ENCODE measurements at regions not wholly inside any gene's neighbourhood (a gene's known extent, or its start where the extent isn't known, plus 50 kb on each side); places are given as distances from the start of the nearest gene placed in this dataset.
A peak's percentile ranks its signal among the peaks of the same experiment; 100 is the strongest.

DNA sequence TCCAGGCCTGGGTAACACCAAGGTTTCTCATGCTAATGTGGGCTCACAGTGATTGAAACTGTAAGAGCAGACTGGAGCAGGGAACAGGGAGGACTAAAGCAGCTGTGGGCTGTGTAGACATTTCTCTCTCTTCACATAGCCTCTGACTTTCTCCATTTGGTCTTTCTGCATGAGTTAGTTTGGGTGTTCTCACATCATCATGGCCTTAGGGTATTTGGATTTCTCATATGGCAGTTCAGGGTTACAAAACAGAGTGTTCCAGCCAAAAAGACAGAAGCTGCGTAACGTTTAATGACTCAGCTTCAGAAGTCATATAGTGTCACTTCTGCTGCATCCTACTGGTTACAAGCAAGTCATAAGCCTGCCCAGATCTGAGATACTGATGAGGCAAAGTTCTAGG lies 52.0 kb upstream of the OSBPL8 start:
- DNase-seq (ENCODE audit: low read depth in 4 of 6, low spot score in 6 of 6): no peak
- H3K4me1 ChIP-seq (ENCODE audit: control insufficient read depth, insufficient read depth, low read length): no peaks in the 10 kb centered on the region
- no peak overlapping the region for H3K27ac ChIP-seq (ENCODE audit: low read depth, low read length)
- no CpG with 5 or more reads among the region's 2 CpGs for WGBS (ENCODE audit: insufficient coverage)
- H3K27me3 ChIP-seq (ENCODE audit: control insufficient read depth, insufficient read depth, low read length): no peaks in the 10 kb centered on the region
- H3K4me3 ChIP-seq (ENCODE audit: low read depth, low read length): no peak overlapping the region
- H3K36me3 ChIP-seq (ENCODE audit: control insufficient read depth, insufficient read depth, low read length): no peaks in the 10 kb centered on the region
- no peaks in the 10 kb centered on the region for H3K9me3 ChIP-seq (ENCODE audit: control insufficient read depth, insufficient read depth, low read length)

DNA sequence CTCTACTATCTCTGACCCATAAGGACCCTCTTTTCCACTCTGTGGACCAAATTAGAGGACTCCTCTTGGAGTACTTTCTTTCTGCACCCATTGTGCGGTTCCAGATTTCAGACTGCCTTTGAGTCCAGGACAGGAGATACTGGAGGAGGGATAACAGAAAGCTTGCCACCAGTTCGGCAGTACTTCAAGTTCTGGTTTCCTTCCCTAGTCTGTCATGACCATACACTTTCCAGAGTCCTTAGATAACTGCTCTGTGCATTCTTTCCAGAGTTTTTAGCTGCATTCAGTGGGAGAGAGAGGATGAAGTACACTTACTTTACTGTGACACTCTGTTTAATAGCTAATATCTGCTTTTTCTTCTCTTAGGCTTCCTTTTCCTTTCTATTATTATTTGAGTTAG lies 54.8 kb upstream of the OSBPL8 start:
- Histone ChIP-seq H3K4me1 (ENCODE audit: control insufficient read depth, insufficient read depth, low read length) (no peaks in the 10 kb centered on the region), H3K27ac (ENCODE audit: low read depth, low read length) (no peak overlapping the region), H3K4me3 (ENCODE audit: low read depth, low read length) (no peak overlapping the region), H3K9me3 (ENCODE audit: control insufficient read depth, insufficient read depth, low read length) (no peaks in the 10 kb centered on the region), H3K27me3 (ENCODE audit: control insufficient read depth, insufficient read depth, low read length) (no peaks in the 10 kb centered on the region), H3K36me3 (ENCODE audit: control insufficient read depth, insufficient read depth, low read length) (no peaks in the 10 kb centered on the region)
- no CpG with 5 or more reads among the region's 2 CpGs for WGBS (ENCODE audit: insufficient coverage)
- DNase-seq (ENCODE audit: low read depth in 4 of 6, low spot score in 6 of 6): no peak

DNA sequence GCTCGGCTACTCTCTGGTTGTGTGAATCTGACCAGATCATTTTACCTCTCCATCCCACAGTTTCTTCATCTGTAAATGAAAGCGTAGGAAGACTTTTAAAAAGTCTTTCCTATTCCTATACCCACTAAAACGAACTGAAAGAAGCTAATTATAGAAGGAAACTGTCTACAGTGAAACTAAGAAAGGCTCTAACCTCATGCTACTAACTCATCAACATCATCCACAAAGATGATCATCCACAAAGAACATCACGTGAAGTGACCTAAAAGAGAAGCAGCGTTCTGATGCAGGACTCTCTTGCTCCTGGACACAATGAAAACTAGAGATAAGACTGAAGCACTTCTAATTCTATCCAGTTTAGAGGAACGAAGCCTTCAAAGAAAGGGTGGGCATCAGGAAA lies 58.5 kb upstream of the OSBPL8 start:
- WGBS (ENCODE audit: insufficient coverage): no CpG with 5 or more reads among the region's 6 CpGs
- H3K27me3 ChIP-seq (ENCODE audit: control insufficient read depth, insufficient read depth, low read length): no peaks in the 10 kb centered on the region
- H3K27ac ChIP-seq (ENCODE audit: low read depth, low read length): no peak overlapping the region
- H3K4me3 ChIP-seq (ENCODE audit: low read depth, low read length): no peak overlapping the region
- H3K36me3 ChIP-seq (ENCODE audit: control insufficient read depth, insufficient read depth, low read length): no peaks in the 10 kb centered on the region
- H3K4me1 ChIP-seq (ENCODE audit: control insufficient read depth, insufficient read depth, low read length): no peaks in the 10 kb centered on the region
- no peak for DNase-seq (ENCODE audit: low read depth in 4 of 6, low spot score in 6 of 6)
- no peaks in the 10 kb centered on the region for H3K9me3 ChIP-seq (ENCODE audit: control insufficient read depth, insufficient read depth, low read length)

DNA sequence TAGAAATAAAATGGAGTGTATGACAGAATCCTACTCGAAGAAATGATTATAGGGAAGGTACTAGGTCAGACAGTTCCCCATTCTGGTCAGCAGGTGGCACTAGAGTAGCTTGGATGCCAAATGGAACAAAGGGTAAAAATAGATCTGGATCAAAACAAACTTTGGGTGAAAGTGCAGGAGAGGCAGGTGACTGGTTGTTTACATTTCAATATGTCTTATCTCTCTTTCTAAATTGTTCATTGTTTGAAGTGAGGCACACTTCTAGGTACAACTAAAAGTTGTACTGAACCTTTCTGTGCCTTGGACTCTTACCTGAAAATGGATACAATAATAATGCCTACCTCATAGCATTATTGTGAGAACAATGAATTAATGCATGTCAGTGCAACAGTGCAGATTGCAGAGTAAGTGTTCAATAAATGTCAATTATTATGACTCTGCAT lies 62.0 kb upstream of the OSBPL8 start:
- 11% methylated on average over 1 of the region's 1 CpG for WGBS (ENCODE audit: insufficient coverage)
- Histone ChIP-seq H3K4me3 (ENCODE audit: low read depth, low read length) (no peak overlapping the region), H3K9me3 (ENCODE audit: control insufficient read depth, insufficient read depth, low read length) (no peaks in the 10 kb centered on the region), H3K4me1 (ENCODE audit: control insufficient read depth, insufficient read depth, low read length) (no peaks in the 10 kb centered on the region), H3K27ac (ENCODE audit: low read depth, low read length) (no peak overlapping the region), H3K36me3 (ENCODE audit: control insufficient read depth, insufficient read depth, low read length) (no peaks in the 10 kb centered on the region), H3K27me3 (ENCODE audit: control insufficient read depth, insufficient read depth, low read length) (no peaks in the 10 kb centered on the region)
- DNase-seq (ENCODE audit: low read depth in 4 of 6, low spot score in 6 of 6): peak; percentile 51 to 95 (median 70)

DNA sequence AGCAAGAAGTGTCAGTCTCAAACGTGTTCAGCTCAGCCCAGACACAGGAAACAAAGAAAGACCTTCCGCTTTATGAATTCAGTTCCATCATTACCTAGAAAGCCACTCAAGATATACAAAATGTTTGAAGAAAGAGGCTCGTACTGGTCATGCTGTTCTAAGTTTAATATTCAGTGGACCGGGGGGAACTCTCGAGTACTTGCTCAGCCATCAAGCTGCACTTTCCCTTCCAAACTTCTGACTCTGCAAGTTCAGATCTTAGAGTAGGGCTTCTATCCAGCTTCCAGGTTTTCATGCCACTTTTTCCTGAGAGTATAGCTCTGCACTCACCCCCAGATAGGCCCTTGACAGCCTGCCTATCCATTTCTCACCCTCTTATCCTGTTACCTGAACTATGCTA lies 62.8 kb upstream of the OSBPL8 start:
- no peak for DNase-seq (ENCODE audit: low read depth in 4 of 6, low spot score in 6 of 6)
- H3K4me3 ChIP-seq (ENCODE audit: low read depth, low read length): no peak overlapping the region
- H3K27ac ChIP-seq (ENCODE audit: low read depth, low read length): no peak overlapping the region
- no peaks in the 10 kb centered on the region for H3K27me3 ChIP-seq (ENCODE audit: control insufficient read depth, insufficient read depth, low read length)
- 70% methylated on average over 2 of the region's 5 CpGs for WGBS (ENCODE audit: insufficient coverage)
- H3K4me1 ChIP-seq (ENCODE audit: control insufficient read depth, insufficient read depth, low read length): no peaks in the 10 kb centered on the region
- no peaks in the 10 kb centered on the region for H3K36me3 ChIP-seq (ENCODE audit: control insufficient read depth, insufficient read depth, low read length)
- H3K9me3 ChIP-seq (ENCODE audit: control insufficient read depth, insufficient read depth, low read length): no peaks in the 10 kb centered on the region

DNA sequence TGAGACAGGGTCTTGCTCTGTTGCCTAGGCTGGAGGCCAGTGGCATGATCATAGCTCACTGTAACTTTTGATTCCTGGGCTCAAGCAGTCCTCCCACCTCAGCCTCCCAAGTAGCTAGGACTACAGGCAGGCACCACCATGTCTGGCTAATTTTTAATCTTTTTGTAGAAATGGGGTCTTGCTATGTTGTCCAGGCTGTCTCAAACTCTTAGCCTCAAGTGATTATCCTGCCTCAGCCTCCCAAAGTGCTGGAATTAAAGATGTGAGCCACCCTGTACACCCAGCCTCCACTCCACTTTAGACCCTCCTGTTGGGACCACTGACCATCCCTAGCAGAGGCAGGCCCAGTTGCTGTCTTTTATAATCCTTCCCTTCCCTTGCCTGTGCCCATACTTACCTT lies 63.3 kb upstream of the OSBPL8 start:
- no peak for DNase-seq (ENCODE audit: low read depth in 4 of 6, low spot score in 6 of 6)
- Histone ChIP-seq H3K4me3 (ENCODE audit: low read depth, low read length) (no peak overlapping the region), H3K4me1 (ENCODE audit: control insufficient read depth, insufficient read depth, low read length) (no peaks in the 10 kb centered on the region), H3K27me3 (ENCODE audit: control insufficient read depth, insufficient read depth, low read length) (no peaks in the 10 kb centered on the region), H3K27ac (ENCODE audit: low read depth, low read length) (no peak overlapping the region), H3K9me3 (ENCODE audit: control insufficient read depth, insufficient read depth, low read length) (no peaks in the 10 kb centered on the region), H3K36me3 (ENCODE audit: control insufficient read depth, insufficient read depth, low read length) (no peaks in the 10 kb centered on the region)

DNA sequence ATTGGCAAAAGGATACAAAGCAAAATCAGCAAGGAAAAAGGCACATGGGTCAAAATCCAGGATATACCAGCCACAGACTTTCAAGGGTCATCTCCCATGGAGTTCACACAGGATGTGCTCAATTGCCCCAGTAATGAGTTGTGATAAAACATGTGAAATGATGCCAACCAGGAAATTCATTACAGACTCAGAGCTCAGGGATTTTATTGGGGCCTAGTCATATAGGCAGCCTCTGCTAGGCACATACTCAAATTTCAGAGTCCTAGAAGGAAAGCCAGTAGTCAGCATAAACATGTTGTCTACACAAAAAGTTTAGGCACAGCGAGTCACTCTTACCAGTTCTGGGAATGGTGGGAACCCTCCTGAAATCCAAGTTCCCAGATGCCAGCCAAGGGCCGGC lies 64.4 kb upstream of the OSBPL8 start:
- Histone ChIP-seq H3K9me3 (ENCODE audit: control insufficient read depth, insufficient read depth, low read length) (no peaks in the 10 kb centered on the region), H3K4me1 (ENCODE audit: control insufficient read depth, insufficient read depth, low read length) (no peaks in the 10 kb centered on the region), H3K36me3 (ENCODE audit: control insufficient read depth, insufficient read depth, low read length) (no peaks in the 10 kb centered on the region), H3K27ac (ENCODE audit: low read depth, low read length) (no peak overlapping the region), H3K27me3 (ENCODE audit: control insufficient read depth, insufficient read depth, low read length) (no peaks in the 10 kb centered on the region), H3K4me3 (ENCODE audit: low read depth, low read length) (no peak overlapping the region)
- DNase-seq (ENCODE audit: low read depth in 4 of 6, low spot score in 6 of 6): no peak
- 92% methylated on average over 2 of the region's 2 CpGs for WGBS (ENCODE audit: insufficient coverage)

DNA sequence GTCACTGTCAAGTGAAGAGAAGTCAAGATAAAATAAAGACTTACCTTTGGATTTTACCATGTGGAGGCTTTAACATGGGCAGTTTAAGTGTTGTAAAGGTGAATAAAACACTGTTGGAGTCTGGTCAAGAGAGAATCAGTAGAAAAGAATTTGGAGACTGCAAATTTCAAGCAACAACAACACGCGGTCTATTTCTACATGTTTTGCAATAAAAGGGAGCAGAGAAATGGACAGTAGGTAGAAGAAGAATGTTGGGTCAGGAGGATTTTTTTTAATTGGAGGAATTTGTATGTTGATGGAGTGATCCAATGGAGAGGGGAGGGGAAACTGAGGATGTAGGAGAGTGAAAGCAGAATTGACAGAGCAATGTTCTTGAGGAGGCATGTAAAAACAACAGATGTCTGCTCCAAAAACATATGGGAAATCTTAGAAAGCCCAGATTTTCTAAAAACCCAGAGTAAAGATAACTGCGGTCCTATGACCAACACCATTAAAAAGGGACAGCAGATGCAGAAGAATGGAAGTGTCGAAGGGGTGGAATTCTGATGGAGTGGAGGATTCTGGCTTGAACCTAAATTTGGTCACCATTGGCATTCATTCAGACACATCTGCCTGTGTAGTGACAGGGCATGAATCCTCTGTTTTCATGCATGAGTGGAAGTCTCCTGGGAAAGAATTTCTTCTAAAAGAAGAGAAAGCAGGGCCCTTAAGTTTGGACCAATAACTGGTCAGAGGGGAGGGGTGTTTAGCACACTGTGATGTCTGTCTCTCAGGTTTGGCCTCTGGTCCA lies 68.0 kb upstream of the OSBPL8 start:
- no peak overlapping the region for H3K4me3 ChIP-seq (ENCODE audit: low read depth, low read length)
- H3K27ac ChIP-seq (ENCODE audit: low read depth, low read length): no peak overlapping the region
- no peaks in the 10 kb centered on the region for H3K27me3 ChIP-seq (ENCODE audit: control insufficient read depth, insufficient read depth, low read length)
- H3K9me3 ChIP-seq (ENCODE audit: control insufficient read depth, insufficient read depth, low read length): no peaks in the 10 kb centered on the region
- WGBS (ENCODE audit: insufficient coverage): 93% methylated on average over 2 of the region's 4 CpGs
- peaks cover 2% of the 10 kb centered on the region for H3K4me1 ChIP-seq (ENCODE audit: control insufficient read depth, insufficient read depth, low read length)
- no peaks in the 10 kb centered on the region for H3K36me3 ChIP-seq (ENCODE audit: control insufficient read depth, insufficient read depth, low read length)
- DNase-seq (ENCODE audit: low read depth in 4 of 6, low spot score in 6 of 6): peak in 2 of 6 donors; percentile 9 to 49

DNA sequence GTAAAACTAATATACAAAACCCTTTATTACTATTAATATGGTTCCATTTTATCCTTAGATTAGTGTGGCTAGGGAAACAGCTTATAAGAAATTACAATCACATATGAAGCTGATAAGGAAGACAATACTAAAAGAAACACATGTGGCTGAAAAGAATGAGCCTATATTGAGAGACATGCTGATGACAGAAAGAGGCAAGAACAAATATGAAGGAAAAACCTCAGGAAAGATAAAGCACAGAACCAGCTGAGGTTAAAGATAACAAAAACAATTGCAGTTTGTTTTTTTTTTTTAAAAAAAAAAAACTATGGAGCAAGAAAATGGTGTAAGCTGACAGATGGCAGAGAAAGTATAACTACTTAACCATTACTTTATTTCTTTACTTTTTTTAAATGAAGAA lies 69.2 kb upstream of the OSBPL8 start:
- Histone ChIP-seq H3K4me1 (ENCODE audit: control insufficient read depth, insufficient read depth, low read length) (peaks cover 2% of the 10 kb centered on the region), H3K9me3 (ENCODE audit: control insufficient read depth, insufficient read depth, low read length) (no peaks in the 10 kb centered on the region), H3K36me3 (ENCODE audit: control insufficient read depth, insufficient read depth, low read length) (no peaks in the 10 kb centered on the region), H3K4me3 (ENCODE audit: low read depth, low read length) (no peak overlapping the region), H3K27ac (ENCODE audit: low read depth, low read length) (no peak overlapping the region), H3K27me3 (ENCODE audit: control insufficient read depth, insufficient read depth, low read length) (no peaks in the 10 kb centered on the region)
- no peak for DNase-seq (ENCODE audit: low read depth in 4 of 6, low spot score in 6 of 6)

DNA sequence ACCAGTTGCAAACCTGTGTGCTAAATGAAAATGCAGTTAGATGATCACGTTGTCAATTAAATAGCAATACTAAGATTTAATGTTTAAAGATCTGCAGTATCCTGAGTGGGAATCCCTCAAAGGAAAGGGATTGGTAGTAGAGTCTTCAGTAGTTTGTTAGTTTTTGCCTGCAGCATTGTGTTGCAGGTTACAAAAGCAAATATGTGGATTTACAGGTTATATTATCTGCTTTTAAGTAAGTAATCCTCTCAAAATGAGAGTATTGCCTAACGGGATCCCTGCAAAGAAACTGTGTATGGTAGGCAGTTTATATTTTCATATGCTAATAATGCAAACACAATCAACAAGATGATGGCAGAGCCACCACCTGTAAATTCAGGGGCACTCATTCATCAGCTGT lies 72.2 kb upstream of the OSBPL8 start:
- H3K4me3 ChIP-seq (ENCODE audit: low read depth, low read length): no peak overlapping the region
- H3K27me3 ChIP-seq (ENCODE audit: control insufficient read depth, insufficient read depth, low read length): no peaks in the 10 kb centered on the region
- no peaks in the 10 kb centered on the region for H3K36me3 ChIP-seq (ENCODE audit: control insufficient read depth, insufficient read depth, low read length)
- DNase-seq (ENCODE audit: low read depth in 4 of 6, low spot score in 6 of 6): no peak
- no peaks in the 10 kb centered on the region for H3K9me3 ChIP-seq (ENCODE audit: control insufficient read depth, insufficient read depth, low read length)
- no CpG with 5 or more reads among the region's 2 CpGs for WGBS (ENCODE audit: insufficient coverage)
- peaks cover 2% of the 10 kb centered on the region for H3K4me1 ChIP-seq (ENCODE audit: control insufficient read depth, insufficient read depth, low read length)
- H3K27ac ChIP-seq (ENCODE audit: low read depth, low read length): no peak overlapping the region
